NCI-H2029 treated with DMSO at 0.1 percent for 48 hours (cell line): ENCODE measurements at regions not wholly inside any gene's neighbourhood (a gene's known extent, or its start where the extent isn't known, plus 50 kb on each side); places are given as distances from the start of the nearest gene placed in this dataset.

Experiments
- DNase-seq: peaks from one replicate; lab custom pipeline; 2025; lab: John Stamatoyannopoulos, UW

DNA sequence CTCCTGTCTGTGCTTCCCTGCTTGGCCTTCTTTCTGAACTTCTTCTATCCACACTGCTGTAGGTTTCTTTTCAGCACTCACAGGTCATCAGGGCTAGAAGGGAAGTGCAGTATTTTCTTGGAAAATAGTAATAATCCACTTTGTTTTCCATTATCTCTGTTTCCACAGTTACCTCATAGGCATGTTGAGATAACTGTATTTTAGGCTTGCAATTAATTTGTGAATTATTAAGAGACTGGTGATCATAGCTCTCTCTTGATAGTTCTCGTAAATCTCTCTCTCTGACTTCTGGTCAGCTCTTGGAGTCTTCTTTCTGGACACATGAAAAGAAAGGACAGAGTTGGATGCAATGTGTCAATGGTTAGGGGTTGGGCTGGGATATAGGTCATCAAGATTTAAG, 243.6 kb upstream of the IGFBP3 start:
- DNase-seq = no peak

DNA sequence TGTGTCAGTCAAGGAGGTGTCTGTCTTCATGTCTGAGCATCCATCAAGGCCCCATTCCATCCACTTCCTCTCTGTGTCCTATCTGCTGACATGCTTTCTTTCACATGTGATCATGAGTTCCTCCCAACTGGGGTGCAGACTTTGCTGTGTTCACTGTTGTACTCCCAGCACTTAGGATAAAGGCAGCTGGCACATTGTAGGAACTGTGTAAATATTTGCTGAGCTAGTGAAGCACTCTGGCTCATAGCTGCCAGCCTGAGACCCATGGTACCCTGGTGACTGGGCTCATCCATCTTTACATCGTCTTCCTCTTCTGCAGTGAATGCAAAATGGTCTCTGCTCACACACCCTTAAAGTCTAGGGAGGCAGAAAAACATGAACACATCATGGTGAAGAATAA, 242.2 kb upstream of the IGFBP3 start:
- DNase-seq = peak; percentile 51

DNA sequence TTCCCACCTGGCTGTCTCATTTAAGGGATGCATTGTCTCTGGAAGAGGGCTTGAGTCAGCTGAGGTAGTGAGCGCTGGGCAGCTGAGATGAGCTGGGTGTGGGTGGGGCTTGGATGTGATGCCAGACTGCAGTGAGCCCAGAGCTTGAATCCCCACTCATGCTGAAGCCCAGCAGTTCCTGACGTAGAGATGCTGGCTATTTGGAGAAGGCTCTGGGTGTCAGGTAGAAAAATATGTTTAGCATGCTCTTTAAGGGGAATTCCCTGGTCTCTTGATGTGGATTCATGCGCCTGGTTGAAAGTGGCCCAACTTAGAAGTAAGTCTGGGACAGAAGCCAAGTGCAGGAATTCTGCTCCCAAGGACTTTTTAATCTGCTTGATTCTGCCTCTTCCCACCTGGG, 241.5 kb upstream of the IGFBP3 start:
- DNase-seq = peak; percentile 25

DNA sequence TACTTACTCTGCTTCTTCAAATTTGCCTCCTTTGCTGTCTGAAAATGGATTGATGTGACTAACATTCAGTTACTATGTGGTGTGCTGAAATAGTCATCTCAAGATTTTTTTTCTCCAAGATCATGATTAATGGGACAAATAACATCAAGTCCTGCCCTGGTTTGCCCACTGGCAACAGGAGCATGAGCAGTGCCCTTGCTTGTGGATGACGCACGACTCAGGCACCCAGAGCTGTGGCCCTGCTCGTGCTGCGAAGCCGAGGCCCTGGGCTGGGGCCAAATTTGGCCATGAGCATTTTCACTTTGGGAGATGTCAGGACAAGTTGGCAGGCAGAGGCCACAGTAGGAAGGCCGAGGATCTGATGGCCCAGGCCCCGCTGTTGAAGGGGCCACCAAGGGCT, 239.8 kb upstream of the IGFBP3 start:
- no peak for DNase-seq

DNA sequence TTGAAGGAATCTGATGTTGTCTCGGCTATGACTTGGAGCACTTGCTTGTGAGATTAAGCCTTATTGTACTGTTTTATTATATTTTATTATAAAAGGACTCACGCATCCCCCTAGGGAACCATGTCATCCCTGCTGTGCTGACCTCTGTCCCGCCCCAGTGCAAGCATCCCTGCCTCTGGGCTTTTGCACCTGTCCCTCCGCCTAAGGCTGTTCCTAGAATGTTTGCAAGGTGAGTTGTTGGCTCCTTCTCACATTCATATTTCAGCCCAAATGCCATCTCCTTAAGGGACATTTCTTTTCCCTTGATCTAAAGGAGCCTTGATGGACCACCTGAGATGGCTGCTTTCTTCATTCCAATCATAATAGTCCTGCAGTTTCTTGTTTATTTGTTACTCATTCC, 236.9 kb upstream of the IGFBP3 start:
- no peak for DNase-seq

DNA sequence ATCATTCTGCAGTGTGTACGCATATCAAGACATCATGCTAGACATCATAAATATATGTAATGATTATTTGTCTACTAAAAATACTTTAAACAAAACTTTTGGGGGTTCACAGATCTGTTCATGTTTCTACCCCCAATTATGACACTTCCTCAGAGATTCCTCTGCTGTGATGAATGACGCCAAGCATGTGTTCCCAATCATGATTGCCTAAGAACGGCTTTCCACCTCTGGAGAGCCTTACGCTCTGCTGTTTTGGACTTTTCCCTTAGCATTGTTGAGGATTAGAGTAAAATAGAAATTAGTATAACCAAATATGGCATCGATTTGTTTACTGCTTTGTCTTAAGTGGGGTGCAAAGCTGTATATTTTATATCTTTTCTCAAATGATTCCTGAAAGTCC, 236.3 kb upstream of the IGFBP3 start:
- no peak for DNase-seq

DNA sequence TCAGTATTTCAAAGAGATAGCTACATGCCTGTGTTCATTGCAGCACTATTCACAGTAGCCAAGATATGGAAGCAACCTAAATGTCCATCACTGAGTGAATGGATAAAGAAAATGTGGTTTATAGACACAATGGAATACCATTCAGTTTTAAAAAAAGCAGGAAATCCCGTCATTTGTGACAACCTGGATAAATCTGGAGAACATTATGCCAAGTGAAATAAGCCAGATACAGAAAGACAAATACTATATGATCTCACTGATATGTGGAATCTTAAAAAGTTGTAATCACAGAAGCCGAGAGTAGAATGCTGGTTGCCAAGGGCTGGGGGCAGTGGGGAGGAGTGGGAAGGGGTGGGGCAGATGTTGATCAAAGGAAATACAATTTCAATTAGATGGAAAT, 235.8 kb upstream of the IGFBP3 start:
- DNase-seq = no peak

DNA sequence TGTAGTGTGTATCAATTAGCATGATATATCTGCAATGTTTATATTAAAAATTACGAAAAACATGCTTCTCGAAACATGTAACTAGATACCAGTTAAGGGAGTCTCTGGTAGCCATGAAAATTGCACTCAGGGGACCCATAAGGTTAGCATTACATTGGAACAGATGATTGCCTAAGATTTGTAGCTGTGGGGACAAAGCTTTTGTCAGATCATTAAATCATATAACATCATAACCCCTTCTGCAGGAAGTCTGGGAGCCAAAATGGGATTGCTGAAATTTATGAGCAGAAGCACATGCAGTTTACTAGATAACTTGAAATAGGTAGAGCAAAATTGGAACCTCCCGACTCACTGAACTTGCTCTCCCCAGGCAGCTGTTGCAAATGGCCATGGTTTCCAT, 235.0 kb upstream of the IGFBP3 start:
- DNase-seq = no peak

DNA sequence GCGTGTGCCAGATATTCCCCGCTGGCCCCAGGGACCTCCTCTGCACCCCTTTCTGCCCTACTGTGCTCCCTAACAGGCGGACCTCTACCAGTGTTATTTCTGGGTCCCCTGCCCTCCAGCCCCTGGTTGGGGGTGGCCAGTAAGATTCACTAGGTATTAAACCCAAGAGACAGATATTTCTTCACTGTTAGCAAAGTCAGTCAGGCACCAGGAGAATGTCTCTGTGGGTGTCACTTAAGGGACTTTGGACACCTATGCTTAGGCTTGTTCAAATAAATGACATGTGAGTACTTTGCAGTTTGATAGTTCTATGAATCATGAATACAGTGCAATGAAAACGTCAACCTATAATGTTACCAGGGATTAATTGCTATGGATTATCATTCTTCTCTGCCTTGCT, 234.3 kb upstream of the IGFBP3 start:
- DNase-seq = no peak

DNA sequence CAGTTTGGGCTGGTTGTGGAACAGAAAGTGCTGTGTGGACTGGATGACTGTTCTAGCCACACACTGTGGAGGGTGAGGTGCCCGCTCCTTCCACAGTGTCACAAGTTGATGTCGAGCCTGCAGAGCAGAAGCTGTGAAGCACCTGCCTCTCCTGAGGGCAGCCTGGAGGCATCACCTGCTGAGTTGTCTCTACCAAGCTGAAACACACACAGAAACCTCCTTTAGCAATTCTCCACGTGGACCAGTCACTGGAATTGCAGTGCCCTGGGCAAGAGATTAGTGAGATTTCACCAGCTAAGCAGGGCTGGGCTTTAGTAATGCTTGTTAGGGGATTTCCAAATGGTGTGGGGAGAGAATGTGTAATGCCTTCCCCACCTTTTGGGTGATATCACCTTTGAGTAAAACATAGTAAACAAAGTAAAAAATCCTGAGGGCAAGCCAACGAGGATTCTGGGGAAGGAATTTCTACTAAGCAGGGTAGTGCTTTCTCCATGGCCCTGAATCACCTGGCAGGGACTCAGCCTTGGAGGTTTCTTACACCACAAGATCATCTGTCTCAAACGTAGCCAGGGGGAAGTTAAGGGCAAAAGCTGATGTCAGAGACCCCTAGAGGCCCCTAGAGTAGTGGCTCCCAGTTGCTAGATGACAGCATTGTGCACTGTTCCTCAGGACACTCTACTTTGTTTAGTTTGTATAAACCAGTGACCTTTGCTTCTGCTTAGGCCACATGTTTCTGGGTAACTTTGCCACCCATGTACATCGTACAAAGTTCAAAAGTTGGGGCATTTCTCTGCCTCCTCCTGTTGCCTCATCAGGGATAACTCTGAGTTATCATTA, 233.1 kb upstream of the IGFBP3 start:
- DNase-seq = no peak

DNA sequence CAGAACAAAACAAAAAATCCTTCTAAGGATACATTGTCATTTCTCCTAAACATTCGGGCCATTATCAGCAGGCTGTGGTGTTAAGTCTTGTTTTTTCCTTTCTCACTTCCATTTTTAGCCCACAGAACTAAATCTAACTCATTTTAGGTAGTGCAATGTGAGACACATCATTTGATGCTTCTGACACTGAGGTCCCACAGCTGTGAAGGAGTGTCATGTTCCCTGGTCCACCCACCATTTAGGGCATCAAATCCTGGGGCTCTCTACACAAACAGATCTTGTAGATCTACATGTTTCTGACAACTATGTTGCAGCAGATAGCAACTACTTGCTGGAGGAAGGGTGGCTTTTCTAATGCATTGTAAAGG, 232.5 kb upstream of the IGFBP3 start:
- DNase-seq = no peak

DNA sequence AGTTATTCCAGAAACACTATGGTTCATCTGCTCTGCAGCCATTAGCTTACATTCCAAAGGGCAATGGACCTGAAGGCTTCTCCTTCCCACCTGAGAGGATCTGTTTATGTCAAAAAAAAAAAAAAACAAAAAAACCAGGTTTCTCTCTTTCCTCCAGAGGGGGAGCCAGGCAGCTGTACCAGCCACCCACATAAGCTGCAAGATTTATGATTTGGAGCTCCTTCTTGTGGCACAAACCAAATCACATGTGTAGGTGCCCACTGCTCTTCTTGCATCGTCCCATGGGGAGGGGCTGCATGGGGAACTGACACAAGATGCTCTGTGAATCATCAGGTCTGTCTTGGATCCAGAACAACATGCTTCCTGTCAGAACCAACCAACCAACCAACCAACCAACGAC, 231.6 kb upstream of the IGFBP3 start:
- no peak for DNase-seq

DNA sequence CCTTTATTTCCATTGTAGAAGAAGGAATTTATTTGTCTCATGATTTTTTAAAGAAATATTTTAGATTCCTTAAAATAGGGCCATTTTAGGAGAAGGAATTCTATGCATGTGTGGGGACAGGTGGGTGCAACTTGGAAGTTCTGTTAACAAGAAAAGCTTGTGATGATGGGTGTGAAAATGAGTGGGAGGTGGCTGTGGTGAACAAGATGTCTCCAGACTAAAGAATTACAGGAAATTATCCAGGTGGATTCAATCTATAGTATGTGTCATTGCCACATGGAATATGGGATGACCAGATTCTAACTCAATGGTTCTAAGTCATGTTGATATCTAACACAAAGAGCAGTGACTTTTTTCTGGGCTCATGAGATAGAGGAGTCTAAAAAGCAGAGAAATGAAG, 229.6 kb upstream of the IGFBP3 start:
- DNase-seq = no peak

DNA sequence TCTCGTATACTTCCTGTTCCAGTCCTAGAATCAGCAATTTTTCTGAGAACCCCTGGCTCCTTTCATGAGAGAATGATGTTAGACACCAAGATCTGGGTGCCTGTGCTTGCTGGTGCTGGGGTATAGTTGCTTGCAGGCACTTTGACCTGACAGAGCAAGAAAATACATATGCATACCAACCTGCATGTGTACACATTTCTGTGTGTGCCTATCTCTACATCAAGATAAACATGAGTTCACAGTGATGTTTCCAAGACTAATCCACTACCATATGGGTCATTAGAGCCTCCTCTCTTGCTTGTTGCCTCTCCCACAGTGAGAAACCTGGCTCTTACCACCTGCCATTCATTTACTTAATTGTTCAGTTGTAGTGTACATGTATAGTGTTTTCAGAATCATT, 229.1 kb upstream of the IGFBP3 start:
- DNase-seq = no peak

DNA sequence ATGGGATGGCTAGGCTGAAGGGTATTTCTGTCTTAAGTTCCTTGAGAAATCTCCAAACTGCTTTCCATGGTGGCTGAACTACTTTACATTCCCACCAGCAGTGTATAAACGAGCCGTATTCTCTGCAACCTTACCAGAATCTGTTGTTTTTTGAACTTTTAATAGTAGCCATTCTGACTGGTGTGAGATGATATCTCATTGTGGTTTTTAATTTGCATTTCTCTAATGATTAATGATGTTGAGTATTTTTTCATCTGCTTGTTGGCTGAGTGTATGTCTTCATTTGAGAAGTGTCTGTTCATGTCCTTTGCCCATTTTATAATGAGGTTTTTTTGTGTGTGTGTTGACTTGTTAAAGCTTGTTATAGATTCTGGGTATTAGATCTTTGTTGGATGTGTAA, 226.8 kb upstream of the IGFBP3 start:
- no peak for DNase-seq

DNA sequence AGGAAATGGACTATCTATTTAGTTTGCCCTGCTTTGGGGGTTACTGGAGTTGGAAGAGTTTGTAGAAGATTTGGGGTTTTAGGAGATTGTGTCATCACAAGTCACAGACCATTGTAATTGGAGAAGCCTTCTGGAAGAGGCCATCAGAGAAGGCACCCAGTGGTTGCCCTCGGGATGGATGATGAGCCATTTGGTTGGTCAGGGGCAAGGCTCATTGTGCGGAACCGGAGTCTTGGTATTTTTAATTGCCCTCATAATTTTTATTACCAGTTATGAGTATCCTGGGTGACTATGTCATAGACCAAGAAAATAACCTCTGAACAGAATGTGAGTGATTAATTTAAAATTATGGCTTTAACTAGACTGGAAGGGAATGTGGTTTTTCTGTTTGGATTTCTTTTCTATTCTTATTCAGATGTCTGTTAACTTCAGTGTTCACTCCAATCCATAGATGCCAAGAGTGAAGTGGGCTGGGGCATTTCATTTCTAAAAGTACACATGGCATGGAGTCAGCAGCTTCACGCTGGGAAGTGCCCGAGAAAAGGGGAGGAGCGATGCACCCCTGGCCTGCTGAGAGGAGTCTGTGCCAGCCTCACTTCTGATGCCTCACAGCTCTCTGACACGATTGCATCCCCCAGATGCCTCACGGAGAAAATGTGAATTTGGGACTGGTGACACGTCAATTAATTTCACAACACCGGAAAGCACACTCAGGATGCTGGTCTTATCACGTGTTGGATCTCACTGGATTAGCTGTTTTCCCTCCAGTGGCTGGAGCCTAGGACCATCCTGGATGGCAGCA, 225.6 kb upstream of the IGFBP3 start:
- no peak for DNase-seq

DNA sequence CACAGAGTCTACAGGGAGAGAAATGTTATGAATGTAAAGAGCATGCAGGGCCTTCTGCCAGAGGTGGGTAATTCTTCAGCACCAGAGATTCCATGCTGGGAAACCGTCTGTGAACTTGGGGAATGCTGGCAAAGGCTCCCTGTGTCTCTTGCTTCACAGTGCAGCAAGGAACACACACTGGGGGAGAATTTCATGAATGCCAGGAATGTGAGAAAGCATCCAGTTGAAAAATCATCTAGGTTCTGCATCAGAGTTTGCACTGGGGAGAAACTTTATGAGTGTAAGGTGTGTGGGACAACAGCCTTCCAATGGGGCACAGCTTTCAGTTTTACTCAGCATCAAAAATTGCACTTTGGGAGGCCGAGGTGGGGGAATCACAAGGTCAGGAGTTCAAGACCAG, 224.3 kb upstream of the IGFBP3 start:
- no peak for DNase-seq

DNA sequence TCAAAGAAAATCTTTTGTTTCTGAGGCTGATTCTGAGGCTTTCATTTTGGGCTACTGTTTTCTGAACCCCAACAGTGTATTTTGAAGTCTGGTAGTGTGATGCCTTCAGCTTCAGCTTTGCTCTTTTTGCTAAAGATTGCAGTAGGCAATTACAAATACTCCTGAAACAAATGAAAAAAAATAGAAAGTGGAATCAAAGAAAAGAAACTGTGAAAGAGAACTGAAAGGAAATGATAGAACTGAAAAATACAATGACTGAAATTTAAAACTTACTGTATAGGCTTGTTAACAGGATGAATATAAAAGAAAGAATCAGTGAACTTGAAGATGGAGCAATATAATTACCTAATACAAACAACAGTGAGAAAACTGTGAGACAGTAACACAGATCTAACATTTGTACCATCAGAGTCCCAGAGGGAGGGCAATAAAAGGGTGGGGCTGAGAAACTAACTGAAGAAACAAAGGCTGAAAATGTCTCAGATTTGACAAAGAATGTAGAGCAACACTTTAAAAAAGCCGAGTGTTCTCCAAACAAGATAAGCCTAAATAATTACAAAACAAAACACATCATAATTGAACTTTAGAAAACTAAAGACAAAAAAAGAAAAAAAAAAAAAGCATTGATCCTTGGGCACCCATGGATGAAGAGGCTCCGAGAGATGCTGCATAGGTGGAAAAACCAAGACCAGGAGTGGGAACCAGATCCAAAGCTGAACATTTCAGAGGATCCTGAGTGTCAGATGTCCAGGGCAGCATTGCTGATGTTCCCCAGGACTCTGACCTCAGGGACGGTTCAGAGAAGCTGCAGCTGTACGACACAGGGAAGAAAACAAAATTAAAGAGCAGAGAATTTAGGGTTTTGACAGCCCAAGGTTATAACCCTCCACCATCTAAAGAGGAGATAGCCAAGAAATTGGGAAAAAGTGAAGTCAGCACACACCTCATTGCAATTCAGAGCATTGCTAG, 223.2 kb upstream of the IGFBP3 start:
- DNase-seq = no peak

DNA sequence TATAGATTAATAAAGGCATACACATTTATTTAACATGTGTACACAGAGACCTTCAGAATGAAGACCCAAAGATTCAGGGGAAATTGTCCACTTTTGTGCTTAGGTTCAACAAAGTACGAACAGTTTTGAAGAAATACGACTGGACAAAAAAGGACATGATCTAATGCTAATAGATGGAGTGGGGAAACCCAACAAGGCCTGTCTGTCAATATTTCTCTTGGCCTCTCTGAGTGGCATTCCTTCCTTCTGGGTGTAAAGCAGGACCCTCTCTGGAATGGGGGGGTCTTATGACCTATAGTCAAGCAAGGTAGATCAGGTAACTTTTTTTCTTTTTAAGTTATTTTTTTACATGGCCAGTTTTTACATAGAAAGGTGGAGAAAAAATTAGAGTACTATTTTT, 222.3 kb upstream of the IGFBP3 start:
- DNase-seq = no peak

DNA sequence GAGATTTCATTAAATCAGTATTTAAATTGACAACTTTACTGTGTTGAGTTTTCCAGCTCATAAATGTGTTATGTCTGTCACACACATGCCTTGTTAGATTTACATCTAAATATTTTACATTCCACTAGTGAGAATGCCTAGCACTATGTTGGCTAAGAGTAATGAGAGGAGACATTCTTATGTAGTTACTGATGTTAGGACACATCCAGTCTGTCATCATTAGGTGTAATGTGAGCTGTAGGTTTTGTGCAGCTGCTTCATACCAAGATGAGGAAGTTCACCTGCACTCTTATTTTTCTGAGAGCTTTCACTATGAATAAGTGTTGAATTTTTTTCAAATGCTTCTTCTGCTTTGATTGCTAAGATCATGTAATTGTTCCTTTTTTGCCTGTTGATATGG, 218.0 kb upstream of the IGFBP3 start:
- DNase-seq = no peak

DNA sequence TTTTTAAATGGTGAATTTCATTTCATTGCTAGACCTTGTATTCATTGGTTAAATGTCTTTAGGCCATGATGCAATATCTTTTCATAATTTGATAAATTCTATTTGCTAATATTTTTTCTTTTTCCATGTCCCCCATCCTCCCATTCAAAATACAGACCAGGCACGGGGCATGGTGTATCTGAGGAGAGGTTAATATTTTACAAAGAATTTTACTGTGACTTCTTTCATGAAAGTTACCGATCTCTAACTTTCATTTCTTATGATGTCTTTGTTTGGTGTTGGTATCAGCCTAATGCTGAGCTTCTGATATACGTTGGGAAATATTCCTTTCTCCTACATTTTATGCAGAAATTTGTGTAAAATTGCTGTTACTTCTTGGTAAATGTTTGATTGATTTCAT, 216.7 kb upstream of the IGFBP3 start:
- DNase-seq = no peak

DNA sequence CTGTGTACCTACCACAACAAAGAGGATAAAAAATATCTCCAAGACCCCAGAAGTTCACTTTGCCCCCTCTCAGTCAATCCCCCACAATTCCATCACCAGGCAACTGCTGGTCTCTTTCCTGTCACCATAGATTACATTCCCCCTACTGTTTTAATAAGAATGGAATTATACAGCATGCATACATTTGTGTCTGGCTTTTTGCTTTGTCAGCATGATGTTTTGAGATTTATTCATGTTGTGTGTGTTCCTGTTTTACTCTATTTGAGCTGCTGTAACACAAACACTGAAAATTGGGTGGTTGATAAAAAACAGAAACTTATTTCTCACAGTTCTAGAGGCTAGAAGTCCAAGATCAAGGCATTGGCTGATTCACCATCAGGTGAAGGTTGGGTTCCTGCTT, 214.5 kb upstream of the IGFBP3 start:
- no peak for DNase-seq

DNA sequence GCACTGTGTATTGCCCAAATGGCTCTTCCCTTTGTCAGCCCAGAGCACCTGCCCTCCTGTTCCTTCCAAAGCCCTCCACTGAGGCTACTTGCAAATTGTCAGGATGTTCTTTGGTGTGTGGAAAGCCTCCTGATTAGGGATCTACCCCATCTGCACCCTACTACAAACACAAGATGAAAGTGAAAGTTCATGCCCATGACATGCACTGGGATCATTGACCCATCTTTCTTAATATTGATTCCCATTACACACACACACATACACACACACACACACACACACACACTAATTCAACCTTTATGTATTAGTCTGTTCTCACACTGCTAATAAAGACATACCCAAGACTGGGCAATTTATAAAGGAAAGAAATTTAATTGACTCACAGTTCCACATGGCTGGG, 213.7 kb upstream of the IGFBP3 start:
- DNase-seq = no peak
